ENCODE measurements at regions not wholly inside any gene's neighbourhood (a gene's known extent, or its start where the extent isn't known, plus 50 kb on each side); places are given as distances from the start of the nearest gene placed in this dataset.

DNA sequence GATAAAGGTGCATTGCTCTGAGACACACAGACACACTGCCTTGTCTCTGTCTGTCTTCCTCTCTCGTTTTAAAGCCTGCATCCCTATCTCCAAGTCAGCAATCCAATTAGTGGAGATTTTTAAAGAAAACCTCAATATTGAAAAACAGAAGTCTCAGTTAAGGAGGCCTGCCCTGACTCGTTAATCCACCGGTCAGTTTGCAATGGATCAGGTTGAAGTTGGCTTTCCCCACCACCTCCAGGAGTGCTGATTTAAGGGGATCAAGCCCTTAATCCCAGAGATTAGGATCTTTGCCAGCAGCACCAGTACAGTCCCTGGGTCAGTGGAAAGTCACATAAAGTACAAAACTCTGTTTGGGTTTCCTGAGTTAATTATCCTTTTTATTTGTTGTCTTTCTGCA lies 271.1 kb upstream of the ASIC2 start:
- TF ChIP-seq, protein P1, sequence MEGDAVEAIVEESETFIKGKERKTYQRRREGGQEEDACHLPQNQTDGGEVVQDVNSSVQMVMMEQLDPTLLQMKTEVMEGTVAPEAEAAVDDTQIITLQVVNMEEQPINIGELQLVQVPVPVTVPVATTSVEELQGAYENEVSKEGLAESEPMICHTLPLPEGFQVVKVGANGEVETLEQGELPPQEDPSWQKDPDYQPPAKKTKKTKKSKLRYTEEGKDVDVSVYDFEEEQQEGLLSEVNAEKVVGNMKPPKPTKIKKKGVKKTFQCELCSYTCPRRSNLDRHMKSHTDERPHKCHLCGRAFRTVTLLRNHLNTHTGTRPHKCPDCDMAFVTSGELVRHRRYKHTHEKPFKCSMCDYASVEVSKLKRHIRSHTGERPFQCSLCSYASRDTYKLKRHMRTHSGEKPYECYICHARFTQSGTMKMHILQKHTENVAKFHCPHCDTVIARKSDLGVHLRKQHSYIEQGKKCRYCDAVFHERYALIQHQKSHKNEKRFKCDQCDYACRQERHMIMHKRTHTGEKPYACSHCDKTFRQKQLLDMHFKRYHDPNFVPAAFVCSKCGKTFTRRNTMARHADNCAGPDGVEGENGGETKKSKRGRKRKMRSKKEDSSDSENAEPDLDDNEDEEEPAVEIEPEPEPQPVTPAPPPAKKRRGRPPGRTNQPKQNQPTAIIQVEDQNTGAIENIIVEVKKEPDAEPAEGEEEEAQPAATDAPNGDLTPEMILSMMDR (IDR thresholded peaks at IDR 0.05), result no peak
- no peak for TF ChIP-seq POLR2A (IDR thresholded peaks at IDR 0.05)
